Heart left ventricle (tissue), 16 donors: ENCODE measurements at regions not wholly inside any gene's neighbourhood (a gene's known extent, or its start where the extent isn't known, plus 50 kb on each side); places are given as distances from the start of the nearest gene placed in this dataset.
"Not testable (repeated sequence)": the region's sequence is repeated elsewhere in the genome, so short reads cannot be mapped to it uniquely, and the experiment has no call there.

ENCODE experiments used
- ATAC-seq, 4 donors: fragments of 200-7000 bp; cut with Tn5 transposase; one replicate each; pipeline ENCODE4 v1.9.1; 2020 to 2022; ENCODE audit warnings: moderate library complexity in 4 of 4, mild to moderate bottlenecking in 3 of 4, moderate number of reproducible peaks in 1 of 4
- DNase-seq, 5 donors: peaks; one replicate each; pipeline ENCODE4 v3.0.0-alpha.2; 2020
- H3K27ac ChIP-seq, 12 donors: fragments of 200-600 bp; sonication (generic) in 4 of 12; one replicate each; pipeline versions ENCODE4 v1.5.0 to v1.8.0; 2016 to 2022; ENCODE audit warnings: mild to moderate bottlenecking in 2 of 12
- H3K27me3 ChIP-seq, 9 donors: fragments of 200-600 bp; sonication (generic) in 2 of 9; one replicate each; pipeline versions ENCODE4 v1.5.1 to v1.8.0; 2016 to 2022; ENCODE audit warnings: mild to moderate bottlenecking in 3 of 9
- H3K36me3 ChIP-seq, 9 donors: fragments of 200-600 bp; sonication (generic) in 2 of 9; one replicate each; pipeline versions ENCODE4 v1.5.0 to v1.8.0; 2018 to 2022; ENCODE audit warnings: mild to moderate bottlenecking in 2 of 9
- H3K4me1 ChIP-seq, 12 donors: fragments of 200-600 bp; sonication (generic) in 4 of 12; one replicate each; pipeline versions ENCODE4 v1.5.0 to v1.8.0; 2016 to 2022; ENCODE audit warnings: mild to moderate bottlenecking in 3 of 12
- H3K4me3 ChIP-seq, 12 donors: fragments of 200-600 bp; sonication (generic) in 4 of 12; one replicate each; pipeline versions ENCODE4 v1.5.0 to v1.8.0; 2017 to 2022; ENCODE audit warnings: mild to moderate bottlenecking in 9 of 12, moderate library complexity in 4 of 12
- H3K9me3 ChIP-seq, 12 donors: fragments of 200-600 bp; sonication (generic) in 4 of 12; one replicate each; pipeline versions ENCODE4 v1.5.0 to v1.8.0; 2016 to 2022; ENCODE audit warnings: mild to moderate bottlenecking in 1 of 12
- CTCF ChIP-seq, 12 donors: fragments of 200-600 bp; sonication (generic) in 4 of 12; IDR thresholded peaks; one replicate each; pipeline versions ENCODE4 v1.5.0 to v1.8.0; 2018 to 2022; ENCODE audit warnings: antibody characterized with exemption in 12 of 12, mild to moderate bottlenecking in 5 of 12
- POLR2A ChIP-seq, 2 donors: fragments of 450-650 bp; IDR thresholded peaks; one replicate each; pipeline ENCODE4 v1.6.1; 2017; ENCODE audit warnings: antibody characterized with exemption in 2 of 2, mild to moderate bottlenecking in 2 of 2, moderate library complexity in 2 of 2
- WGBS, 4 donors: extraction: QIAGEN DNeasy Blood & Tissue Kit in 2 of 4; methylation state at CpG; one replicate each; pipeline versions ENCODE4 v1.1.5 to v1.1.7; 2013 to 2018; 5-methylcytosine and 5-hydroxymethylcytosine counted together
- intact Hi-C, 10 donors: fragments of 100-400 bp; cut with DNase I; formaldehyde crosslinking; loops; one replicate each; pipeline versions ENCODE4 v1.11.1 to v1.14.2; 2022
- donor health status: ischemic (EF 13 %, LVEDD 7.1; RV severe dilation, severe dysfunction).
- donor health status: healthy with polysubstance abuse.
- donor health status: DM: no; HTN: yes; CAD: no.
- donor health status: DM: no; HTN: no; CAD: no.
- donor health status: ischemic (EF 25% LVEDD 6.9; RV normal size, moderate dysfunction).
- donor health status: ischemic (EF 25% LVEDD 5.7; RV mildly dilated, moderate dysfunction).
- donor health status: healthy.
- donor health status: DM: yes; HTN: yes; CAD: no.
- donor health status: ischemic (EF 35%, LVEDD 5.7; RV mildly dilated, moderate dysfunction).
- donor health status: nonischemic (EF 11% LVEDD 7.7; RV severe dilation, severe dysfunction).
- donor health status: DM: yes; HTN: yes; CAD: no.
- donor health status: PGD.
- donor health status: ischemic (EF 29% LVEDD 5.4; RV normal size, mild dysfunction).
- donor health status: nonischemic (EF 23%, LVEDD 6.1; RV moderate dilation, normal function).

GRCh38 chr9:104313396-104314110 is 190.5 kb upstream of the OR13F1 start:
- 57 to 72% (median 65%) methylated on average over 5 of the region's 5 CpGs for WGBS, 4 donors
- Histone ChIP-seq H3K27ac (no peak overlapping the region), H3K27me3 (no peaks in the 10 kb centered on the region), H3K36me3 (no peaks in the 10 kb centered on the region), H3K4me3 (no peak overlapping the region), H3K9me3 (no peaks in the 10 kb centered on the region), H3K4me1 (no peaks in the 10 kb centered on the region)
- DNase-seq = no peak
- intact Hi-C loops = no loop called here
- no peak for ATAC-seq
- TF ChIP-seq POLR2A (IDR thresholded peaks at IDR 0.05) (no peak), CTCF (IDR thresholded peaks at IDR 0.05) (no peak)

GRCh38 chr9:104316201-104317009 is 187.7 kb upstream of the OR13F1 start:
- ATAC-seq, H3K4me1 ChIP-seq, intact Hi-C loops, H3K27ac ChIP-seq, H3K36me3 ChIP-seq, H3K4me3 ChIP-seq, H3K9me3 ChIP-seq, DNase-seq, H3K27me3 ChIP-seq: not testable (repeated sequence)
- WGBS, 4 donors = 94 to 96% (median 95%) methylated on average over 28 to 50 of the region's 50 CpGs

GRCh38 chr9:104319198-104319597 is 184.9 kb upstream of the OR13F1 start:
- no peak for DNase-seq
- no peaks in the 10 kb centered on the region for H3K36me3 ChIP-seq
- H3K4me1 ChIP-seq = no peaks in the 10 kb centered on the region
- no peak for TF ChIP-seq POLR2A (IDR thresholded peaks at IDR 0.05)
- TF ChIP-seq CTCF (IDR thresholded peaks at IDR 0.05) = no peak
- H3K4me3 ChIP-seq = no peak overlapping the region
- no peak for ATAC-seq
- WGBS, 4 donors = 79 to 90% (median 81%) methylated on average over 2 of the region's 2 CpGs
- H3K9me3 ChIP-seq = no peaks in the 10 kb centered on the region
- no peaks in the 10 kb centered on the region for H3K27me3 ChIP-seq
- intact Hi-C loops = no loop called here
- H3K27ac ChIP-seq = no peak overlapping the region

- no peaks in the 10 kb centered on the region for H3K9me3 ChIP-seq
- H3K27me3 ChIP-seq = no peaks in the 10 kb centered on the region
- TF ChIP-seq CTCF (IDR thresholded peaks at IDR 0.05) (no peak), POLR2A (IDR thresholded peaks at IDR 0.05) (no peak)
- H3K4me3 ChIP-seq = no peak overlapping the region
- intact Hi-C loops = no loop called here
- H3K36me3 ChIP-seq = no peaks in the 10 kb centered on the region
- 82 to 89% (median 86%) methylated on average over 3 of the region's 3 CpGs for WGBS, 4 donors
- DNase-seq (no peak), ATAC-seq (no peak)
- H3K27ac ChIP-seq = no peak overlapping the region
- no peaks in the 10 kb centered on the region for H3K4me1 ChIP-seq
Observed at GRCh38 chr9:104319685-104320084, 184.4 kb upstream of the OR13F1 start.
